Ishikawa (cell line): ENCODE measurements at regions not wholly inside any gene's neighbourhood (a gene's known extent, or its start where the extent isn't known, plus 50 kb on each side); places are given as distances from the start of the nearest gene placed in this dataset.

Source experiments
- CEBPB ChIP-seq: IDR thresholded peaks from 2 replicates; pipeline ENCODE4 v1.6.1; 2012
- EP300 ChIP-seq: IDR thresholded peaks from 2 replicates; pipeline ENCODE4 v1.6.1; 2012; ENCODE audit warnings: borderline replicate concordance
- FOXM1 ChIP-seq: IDR thresholded peaks from 2 replicates; pipeline ENCODE4 v1.6.1; 2012; ENCODE audit warnings: low read depth, borderline replicate concordance
- MAX ChIP-seq: IDR thresholded peaks from 2 replicates; pipeline ENCODE4 v1.6.1; 2012
- RAD21 ChIP-seq: IDR thresholded peaks from 2 replicates; pipeline ENCODE4 v1.6.1; 2012; ENCODE audit warnings: low read depth
- REST ChIP-seq: IDR thresholded peaks from 2 replicates; pipeline ENCODE4 v1.6.1; 2012; ENCODE audit warnings: low read depth, mild to moderate bottlenecking
- TAF1 ChIP-seq: IDR thresholded peaks from 2 replicates; pipeline ENCODE4 v1.6.1; 2012; ENCODE audit warnings: low read depth, mild to moderate bottlenecking
- TCF12 ChIP-seq: IDR thresholded peaks from 2 replicates; pipeline ENCODE4 v1.6.1; 2012; ENCODE audit warnings: low read depth
- TEAD4 ChIP-seq: IDR thresholded peaks from 2 replicates; pipeline ENCODE4 v1.6.1; 2012
- YY1 ChIP-seq: IDR thresholded peaks from 2 replicates; pipeline ENCODE4 v1.6.1; 2012; ENCODE audit warnings: low read depth

- TF ChIP-seq MAX (no peak), EP300 (no peak), TCF12 (no peak), RAD21 (no peak), REST (no peak), FOXM1 (no peak), CEBPB (no peak), YY1 (no peak), TAF1 (no peak), TEAD4 (no peak)
These were observed 223.3 kb upstream of the KCNJ16 start for GRCh38 chr17:69851736-69852135.
